ENCODE measurements at regions not wholly inside any gene's neighbourhood (a gene's known extent, or its start where the extent isn't known, plus 50 kb on each side); places are given as distances from the start of the nearest gene placed in this dataset.

DNA sequence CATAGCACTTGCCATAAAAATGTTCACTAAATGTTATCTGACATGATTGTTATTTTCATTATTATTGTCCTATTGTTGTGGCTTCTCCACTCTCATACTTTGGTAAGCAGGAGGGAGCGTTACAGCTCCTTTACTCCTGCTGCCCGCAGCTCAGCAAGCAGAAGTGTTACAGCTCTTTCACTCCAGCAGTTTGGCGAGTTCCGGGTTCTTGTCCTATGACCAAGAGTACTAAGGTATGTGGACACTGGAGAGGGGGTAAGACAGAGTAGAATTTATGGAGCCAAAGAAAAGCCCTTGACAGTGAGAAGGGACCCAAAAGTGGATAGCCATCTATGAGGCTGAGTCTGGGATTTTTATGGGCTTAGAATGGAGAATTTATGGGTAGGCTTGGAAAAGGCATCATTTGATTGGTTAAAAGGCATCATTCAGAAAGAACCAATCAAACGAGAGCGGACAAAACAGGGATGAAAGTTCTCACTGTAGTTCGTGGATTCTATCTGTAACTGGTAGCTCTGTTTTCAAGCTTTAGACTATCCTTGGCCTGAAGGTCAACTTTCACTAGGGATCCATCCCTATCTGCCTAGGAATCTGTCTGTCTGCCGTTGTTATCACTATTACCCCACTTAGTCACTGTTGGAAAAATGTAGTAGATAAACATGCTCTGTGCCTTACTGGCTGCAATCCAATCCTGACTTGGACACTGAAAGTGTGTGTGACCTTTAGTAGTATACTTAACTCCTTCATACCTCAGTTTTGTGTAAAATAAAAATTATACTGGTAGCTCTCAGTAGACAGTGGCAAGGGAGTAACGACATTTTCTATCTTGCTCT lies 545.6 kb upstream of the LCORL start:
- no peak for DNase-seq (ENCODE audit: low spot score)

DNA sequence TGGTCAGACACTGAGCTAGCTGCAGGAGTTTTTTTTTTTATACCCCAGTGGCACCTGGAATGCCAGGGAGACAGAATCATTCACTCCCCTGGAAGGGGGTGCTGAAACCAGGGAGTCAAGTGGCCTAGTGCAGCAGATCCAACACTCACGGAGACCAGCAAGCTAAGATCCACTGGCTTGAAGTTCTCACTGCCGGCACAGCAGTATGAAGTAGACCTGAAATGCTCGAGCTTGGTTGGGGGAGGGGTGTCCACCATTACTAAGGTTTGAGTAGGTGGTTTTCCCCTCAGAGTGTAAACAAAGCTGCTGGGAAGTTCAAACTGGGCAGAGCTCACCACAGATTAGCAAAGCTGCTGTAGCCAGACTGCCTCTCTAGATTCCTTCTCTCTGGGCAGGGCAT lies 537.9 kb upstream of the LCORL start:
- no peak for DNase-seq (ENCODE audit: low spot score)

GRCh38 chr4:18556402-18556801 lies 534.8 kb upstream of the LCORL start:
- no peak for DNase-seq (ENCODE audit: low spot score)

GRCh38 chr4:18540349-18540748 lies 518.8 kb upstream of the LCORL start:
- no peak for DNase-seq (ENCODE audit: low spot score)

GRCh38 chr4:18538121-18538520 lies 516.6 kb upstream of the LCORL start:
- no peak for DNase-seq (ENCODE audit: low spot score)

DNA sequence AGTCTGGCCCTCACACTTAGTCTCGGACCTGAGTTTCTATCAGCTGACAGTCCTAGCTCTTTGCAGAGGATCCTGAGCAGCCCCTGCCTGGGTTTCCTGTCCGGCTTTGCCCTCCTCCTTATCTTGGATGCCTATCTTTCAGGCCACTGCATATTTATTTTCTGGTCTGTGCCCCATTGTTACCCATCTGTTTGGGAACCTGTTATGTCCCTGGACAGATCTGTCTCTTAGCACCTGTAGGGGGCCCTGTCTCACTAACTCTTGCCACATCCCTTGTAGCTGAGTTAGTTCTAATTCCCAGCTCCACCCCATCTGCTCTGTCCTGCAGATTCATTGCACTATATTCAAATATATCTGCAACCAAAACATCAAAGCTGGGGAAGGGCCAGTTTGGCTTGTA lies 514.9 kb upstream of the LCORL start:
- no peak for DNase-seq (ENCODE audit: low spot score)

DNA sequence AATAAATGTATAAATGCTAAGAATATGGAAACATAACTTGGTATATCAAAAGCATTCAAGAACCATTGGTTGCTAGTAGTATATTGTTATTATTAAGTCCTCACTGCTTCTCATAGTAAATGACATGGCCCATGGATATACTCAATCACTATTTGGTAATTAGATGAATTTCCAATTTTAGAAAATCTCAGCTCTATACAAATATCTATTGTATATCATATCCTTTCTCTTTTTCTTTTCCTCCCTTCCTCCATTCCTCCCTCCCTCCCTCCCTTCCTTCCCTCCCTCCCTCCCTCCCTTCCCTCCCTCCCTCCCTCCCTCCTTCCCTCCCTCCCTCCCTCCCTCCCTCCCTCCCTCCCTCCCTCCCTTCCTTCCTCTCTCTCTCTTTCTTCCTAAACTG lies 514.4 kb upstream of the LCORL start:
- no peak for DNase-seq (ENCODE audit: low spot score)

DNA sequence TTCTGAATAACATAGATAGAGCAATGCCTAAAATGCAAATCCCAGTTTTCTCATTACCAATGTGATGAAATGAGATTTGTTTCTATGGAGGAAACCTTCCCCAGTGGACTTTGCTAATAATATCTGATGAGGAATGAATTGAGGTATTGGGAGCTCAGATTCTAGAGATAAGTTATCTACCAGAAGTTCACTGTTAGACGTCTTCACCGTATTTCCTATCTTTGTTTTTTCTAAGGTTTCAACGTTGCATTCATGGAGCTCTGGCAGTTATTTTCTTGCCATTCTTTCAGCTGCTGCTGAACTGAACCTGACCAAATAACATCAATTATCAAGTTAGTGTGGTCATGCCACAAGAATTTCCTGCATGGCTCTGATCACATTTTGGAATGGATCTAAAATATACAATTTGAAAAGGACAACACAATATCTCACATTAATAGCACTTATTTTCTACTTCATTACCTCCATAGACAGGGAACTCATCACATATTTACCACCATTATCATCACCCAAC lies 511.8 kb upstream of the LCORL start:
- no peak for DNase-seq (ENCODE audit: low spot score)

GRCh38 chr4:18531731-18532130 lies 510.2 kb upstream of the LCORL start:
- no peak for DNase-seq (ENCODE audit: low spot score)

- DNase-seq (ENCODE audit: low spot score) = no peak
Observed at GRCh38 chr4:18529482-18529881, 507.9 kb upstream of the LCORL start.

DNA sequence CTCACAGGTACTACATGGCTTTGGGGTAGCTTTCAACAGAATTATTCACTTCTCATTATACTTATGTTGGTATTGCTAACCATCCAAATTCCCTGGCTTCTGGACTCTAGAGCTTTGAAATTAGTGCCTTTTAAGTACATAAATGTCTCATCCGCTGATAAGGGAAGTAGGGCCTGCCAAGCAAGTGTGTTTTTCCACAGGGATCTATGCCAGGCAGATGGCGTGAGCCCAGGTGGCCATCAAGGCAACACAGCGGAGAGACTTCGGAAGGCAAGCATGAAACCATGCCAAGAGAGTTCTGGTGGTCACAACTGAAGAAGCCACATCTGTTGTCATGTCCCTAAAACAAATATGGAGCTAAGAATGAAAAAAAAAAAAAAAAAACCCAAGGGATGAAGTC lies 503.1 kb upstream of the LCORL start:
- no peak for DNase-seq (ENCODE audit: low spot score)

- DNase-seq (ENCODE audit: low spot score) = no peak
Observed at GRCh38 chr4:18518098-18518497, 496.5 kb upstream of the LCORL start.

- DNase-seq (ENCODE audit: low spot score) = no peak
Observed at GRCh38 chr4:18513861-18514260, 492.3 kb upstream of the LCORL start.

- DNase-seq (ENCODE audit: low spot score) = no peak
Observed at GRCh38 chr4:18512718-18513117, 491.2 kb upstream of the LCORL start.

- DNase-seq (ENCODE audit: low spot score) = no peak
Observed at GRCh38 chr4:18511727-18512126, 490.2 kb upstream of the LCORL start.

GRCh38 chr4:18508786-18509185 lies 487.2 kb upstream of the LCORL start:
- no peak for DNase-seq (ENCODE audit: low spot score)

GRCh38 chr4:18480928-18481327 lies 459.4 kb upstream of the LCORL start:
- no peak for DNase-seq (ENCODE audit: low spot score)

GRCh38 chr4:18480342-18480741 lies 458.8 kb upstream of the LCORL start:
- no peak for DNase-seq (ENCODE audit: low spot score)

GRCh38 chr4:18479825-18480224 lies 458.3 kb upstream of the LCORL start:
- no peak for DNase-seq (ENCODE audit: low spot score)

GRCh38 chr4:18463987-18464559 lies 442.5 kb upstream of the LCORL start:
- DNase-seq (ENCODE audit: low spot score) = no peak

DNA sequence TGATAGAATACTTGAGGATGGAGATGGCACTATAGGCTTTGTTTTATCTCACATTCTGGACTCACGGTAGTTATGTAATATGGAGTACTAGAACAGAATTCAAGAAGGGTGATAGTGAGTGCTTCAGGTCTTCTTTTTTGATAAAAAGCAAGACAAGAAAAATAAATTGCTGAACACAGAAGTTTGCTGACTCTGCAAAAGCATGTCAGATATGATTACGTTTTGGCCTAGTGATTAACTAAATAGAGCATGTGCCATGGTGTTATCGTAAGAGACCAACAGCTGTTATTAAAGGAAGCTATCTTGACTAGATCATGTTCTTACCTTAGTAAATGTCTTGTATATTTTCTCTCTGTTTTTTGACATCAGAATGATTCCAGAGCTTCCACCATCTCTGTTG lies 436.9 kb upstream of the LCORL start:
- DNase-seq (ENCODE audit: low spot score) = no peak

- DNase-seq (ENCODE audit: low spot score) = no peak
Observed at GRCh38 chr4:18454349-18454748, 432.8 kb upstream of the LCORL start.

DNA sequence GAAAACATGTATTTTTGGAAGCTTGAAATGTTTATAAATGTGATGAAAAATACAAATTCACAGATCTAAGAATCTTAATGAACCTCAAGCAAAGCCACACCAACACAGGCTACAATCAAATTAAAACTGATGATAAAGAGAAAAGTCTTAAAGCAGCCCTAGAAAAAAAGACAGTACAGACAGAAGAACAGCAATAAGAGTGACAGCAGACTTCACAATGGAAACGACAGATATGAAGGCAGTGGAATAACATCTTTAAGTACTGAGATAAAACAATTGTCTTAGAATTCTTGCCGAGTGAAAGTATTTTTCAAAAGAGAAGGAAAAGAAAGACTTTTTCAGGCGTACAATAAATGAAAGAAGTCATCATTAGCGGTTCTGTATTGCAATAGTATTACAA lies 423.6 kb upstream of the LCORL start:
- no peak for DNase-seq (ENCODE audit: low spot score)

DNA sequence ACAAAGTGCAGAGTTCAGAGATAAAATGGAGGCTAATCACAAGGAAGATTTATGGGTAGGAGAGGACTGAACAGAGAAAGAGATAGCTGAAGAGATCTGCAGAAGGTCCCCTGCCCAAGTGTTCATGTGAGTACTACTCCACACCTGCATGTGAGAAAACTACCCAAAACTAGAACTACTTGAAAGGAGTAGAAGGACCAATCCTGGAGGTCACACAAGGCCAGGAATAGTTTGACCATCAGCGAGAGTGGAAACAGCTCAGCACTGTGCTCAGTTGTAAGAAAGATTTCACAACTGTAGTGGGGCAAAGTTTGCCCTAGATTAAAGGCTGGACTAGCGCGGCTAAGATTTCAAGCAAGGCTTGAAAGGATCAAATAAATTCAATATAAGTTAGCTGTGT lies 422.7 kb upstream of the LCORL start:
- no peak for DNase-seq (ENCODE audit: low spot score)
